Immature natural killer cell (primary cell): ENCODE measurements at regions not wholly inside any gene's neighbourhood (a gene's known extent, or its start where the extent isn't known, plus 50 kb on each side); places are given as distances from the start of the nearest gene placed in this dataset.
A peak's percentile ranks its signal among the peaks of the same experiment; 100 is the strongest.
"Not testable (repeated sequence)": the region's sequence is repeated elsewhere in the genome, so short reads cannot be mapped to it uniquely, and the experiment has no call there.

Source experiments
- DNase-seq, 3 donors: peaks; one replicate each; pipeline ENCODE4 v3.0.0; 2022; ENCODE audit warnings: mixed read lengths in 1 of 3
- H3K27ac Mint-ChIP-seq, 6 donors: one replicate each; pipeline ENCODE4 v1.8.0; 2020; ENCODE audit warnings: mixed read lengths in 6 of 6, mild to moderate bottlenecking in 5 of 6, inconsistent platforms in 4 of 6, moderate library complexity in 3 of 6
- H3K27me3 Mint-ChIP-seq, 3 donors: one replicate each; pipeline ENCODE4 v1.8.0; 2020 to 2021; ENCODE audit warnings: low read depth in 3 of 3, mild to moderate bottlenecking in 3 of 3, mixed read lengths in 3 of 3, moderate library complexity in 3 of 3, inconsistent platforms in 1 of 3
- H3K36me3 Mint-ChIP-seq, 3 donors: one replicate each; pipeline ENCODE4 v1.8.0; 2020; ENCODE audit warnings: mixed read lengths in 3 of 3, inconsistent platforms in 2 of 3, mild to moderate bottlenecking in 2 of 3
- H3K4me1 Mint-ChIP-seq, 2 donors: one replicate each; pipeline ENCODE4 v1.8.0; 2020; ENCODE audit warnings: inconsistent platforms in 2 of 2, mild to moderate bottlenecking in 2 of 2, mixed read lengths in 2 of 2, moderate library complexity in 1 of 2
- H3K4me3 Mint-ChIP-seq, 5 donors: one replicate each; pipeline ENCODE4 v1.8.0; 2020; ENCODE audit warnings: mild to moderate bottlenecking in 5 of 5, mixed read lengths in 5 of 5, inconsistent platforms in 3 of 5, moderate library complexity in 3 of 5
- H3K9me3 Mint-ChIP-seq, 6 donors: one replicate each; pipeline ENCODE4 v1.8.0; 2020; ENCODE audit warnings: mild to moderate bottlenecking in 6 of 6, mixed read lengths in 6 of 6, inconsistent platforms in 4 of 6, moderate library complexity in 3 of 6

- Mint-ChIP-seq H3K36me3 (no peaks in the 10 kb centered on the region), H3K9me3 (no peaks in the 10 kb centered on the region), H3K4me3 (no peak overlapping the region), H3K27me3 (peaks cover 0 to 6% (median 0%) of the 10 kb centered on the region in 3 donors), H3K4me1 (no peaks in the 10 kb centered on the region), H3K27ac (no peak overlapping the region)
- no peak for DNase-seq
Observed at GRCh38 chr7:24378871-24379616, 95.1 kb downstream of the NPY start.

DNA sequence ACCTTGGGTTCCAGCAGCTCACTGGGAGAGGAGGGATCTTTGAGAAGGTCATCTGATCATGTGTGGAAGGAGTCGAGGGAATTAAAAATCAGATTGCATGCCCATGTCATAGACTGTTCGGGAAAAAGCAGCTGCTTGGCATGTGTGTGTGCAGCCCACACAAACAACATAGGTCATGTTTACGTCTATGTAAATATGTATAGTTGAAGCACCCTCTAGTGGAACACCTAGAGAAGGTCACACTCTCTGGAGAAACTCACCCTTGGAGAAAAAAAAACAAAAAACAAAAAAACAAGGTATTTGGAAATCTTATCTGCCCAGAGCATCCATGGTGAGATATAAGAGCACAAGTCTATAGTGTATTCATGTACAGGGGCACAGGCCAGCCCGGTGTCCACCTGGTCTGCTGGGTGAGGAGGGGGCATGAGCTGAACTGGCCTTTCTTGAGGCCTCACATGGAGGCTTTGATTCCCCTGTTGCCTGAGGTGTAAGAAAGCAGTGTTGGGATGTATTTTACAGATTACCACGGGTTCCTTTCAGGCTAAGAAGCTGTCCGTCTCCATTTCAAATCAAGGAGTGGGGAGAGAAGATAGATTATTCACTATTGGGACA lies 98.0 kb downstream of the NPY start:
- no peaks in the 10 kb centered on the region for H3K9me3 Mint-ChIP-seq

GRCh38 chr7:24383055-24383454 lies 99.1 kb downstream of the NPY start:
- DNase-seq = no peak
- Mint-ChIP-seq H3K36me3 (no peaks in the 10 kb centered on the region), H3K4me1 (peaks cover 2 to 5% of the 10 kb centered on the region in 2 donors), H3K27ac (no peak overlapping the region), H3K9me3 (no peaks in the 10 kb centered on the region), H3K4me3 (no peak overlapping the region), H3K27me3 (peaks cover 0 to 3% (median 2%) of the 10 kb centered on the region in 3 donors)

More for the DNA sequence above, 98.0 kb downstream of the NPY start:
- Mint-ChIP-seq H3K36me3 (no peaks in the 10 kb centered on the region), H3K4me3 (no peak overlapping the region), H3K27ac (no peak overlapping the region), H3K27me3 (peaks cover 0 to 3% (median 2%) of the 10 kb centered on the region in 3 donors), H3K4me1 (peaks cover 2 to 5% of the 10 kb centered on the region in 2 donors)
- DNase-seq = peak in 1 of 3 donors; percentile 15

DNA sequence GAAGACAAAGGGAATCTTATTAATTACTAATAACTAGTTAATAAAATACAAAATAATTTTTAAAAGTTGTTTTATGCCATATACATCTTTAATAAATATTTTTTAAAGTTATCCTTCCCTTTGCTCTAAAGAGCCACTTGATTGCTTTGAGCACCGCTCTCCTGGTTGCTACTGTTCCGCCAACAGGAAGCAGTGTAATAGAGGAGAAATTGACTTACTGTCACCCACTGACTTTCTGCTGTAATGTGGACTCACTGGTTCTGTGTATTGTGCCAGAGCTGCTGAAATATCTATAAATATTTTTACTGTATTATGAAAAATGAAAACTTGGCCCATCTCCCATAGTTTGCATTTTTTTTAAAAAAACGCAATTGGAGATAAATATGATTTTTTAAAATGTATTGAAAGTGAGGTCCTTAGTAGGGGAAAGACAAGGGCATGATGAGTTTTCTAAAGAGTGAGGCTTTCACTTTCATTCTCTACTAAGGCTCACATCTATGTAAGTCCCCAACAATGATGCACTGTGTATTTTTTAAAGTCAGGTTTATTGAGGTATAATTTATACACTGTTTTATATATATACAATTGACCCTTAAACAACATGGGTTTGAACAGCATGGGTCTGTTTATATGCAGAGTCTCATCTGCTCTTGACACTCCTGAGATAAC lies 100.5 kb downstream of the NPY start:
- no peaks in the 10 kb centered on the region for H3K9me3 Mint-ChIP-seq
- no peaks in the 10 kb centered on the region for H3K36me3 Mint-ChIP-seq
- H3K27me3 Mint-ChIP-seq = peaks cover 0 to 3% (median 2%) of the 10 kb centered on the region in 3 donors
- H3K4me1 Mint-ChIP-seq = peaks cover 2 to 5% of the 10 kb centered on the region in 2 donors
- no peak overlapping the region for H3K27ac Mint-ChIP-seq
- DNase-seq = no peak
- peak overlapping the region in 4 of 5 donors; percentile 29 to 48 (median 44) for H3K4me3 Mint-ChIP-seq

DNA sequence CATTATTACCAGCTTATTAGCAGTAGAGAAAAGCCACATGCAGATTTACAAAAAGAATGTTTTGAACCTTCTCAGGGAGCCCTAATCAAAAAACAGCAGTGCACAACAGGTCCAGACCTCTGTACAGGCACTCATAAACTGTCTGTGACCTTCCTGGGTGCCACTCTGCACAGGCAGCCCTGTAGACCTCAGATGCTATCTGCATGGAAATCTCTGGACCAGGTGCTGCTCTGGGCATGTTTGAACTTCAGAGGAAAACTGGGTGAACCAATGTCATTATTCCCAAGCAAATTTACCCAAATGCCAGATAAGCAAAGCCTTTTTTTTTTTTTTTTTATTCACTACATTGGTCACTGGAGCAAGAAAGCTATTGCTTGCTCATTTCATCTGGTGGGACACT lies 104.2 kb downstream of the NPY start:
- Mint-ChIP-seq H3K36me3 (no peaks in the 10 kb centered on the region), H3K4me3 (no peak overlapping the region)

GRCh38 chr7:24390376-24391157 lies 106.6 kb downstream of the NPY start:
- no peaks in the 10 kb centered on the region for H3K4me1 Mint-ChIP-seq
- no peak overlapping the region for H3K4me3 Mint-ChIP-seq
- DNase-seq = no peak
- peaks cover 0 to 2% (median 2%) of the 10 kb centered on the region in 3 donors for H3K27me3 Mint-ChIP-seq
- H3K27ac Mint-ChIP-seq = no peak overlapping the region
- H3K36me3 Mint-ChIP-seq = no peaks in the 10 kb centered on the region
- peaks cover 0 to 2% (median 0%) of the 10 kb centered on the region in 6 donors for H3K9me3 Mint-ChIP-seq

More for the DNA sequence above, 104.2 kb downstream of the NPY start:
- Mint-ChIP-seq H3K27ac (no peak overlapping the region), H3K27me3 (peaks cover 0 to 4% (median 0%) of the 10 kb centered on the region in 3 donors), H3K9me3 (no peaks in the 10 kb centered on the region), H3K4me1 (peaks cover 2 to 5% of the 10 kb centered on the region in 2 donors)
- no peak for DNase-seq

DNA sequence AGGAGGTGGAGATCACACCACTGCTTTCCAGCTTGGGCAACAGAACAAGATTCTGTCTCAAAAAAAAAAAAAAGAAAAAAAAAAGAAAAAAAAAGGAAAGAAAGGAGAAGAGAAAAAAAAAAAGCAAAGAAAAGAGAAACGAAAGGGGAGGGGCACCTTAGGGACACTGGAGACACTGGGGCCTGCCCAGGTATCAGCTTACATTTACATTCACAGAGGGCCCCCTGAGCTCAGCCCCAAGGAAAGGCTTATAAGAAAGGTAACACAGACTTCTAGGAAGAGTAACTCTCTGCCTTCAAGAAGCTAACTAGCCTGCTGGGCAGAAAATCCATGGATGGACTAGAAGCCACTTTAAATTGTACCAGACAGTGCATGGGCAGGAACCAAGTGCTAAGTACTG lies 108.8 kb downstream of the NPY start:
- Mint-ChIP-seq H3K27ac (no peak overlapping the region), H3K36me3 (no peaks in the 10 kb centered on the region), H3K27me3 (peaks cover 0 to 5% (median 3%) of the 10 kb centered on the region in 3 donors), H3K4me3 (no peak overlapping the region), H3K4me1 (no peaks in the 10 kb centered on the region), H3K9me3 (peaks cover 0 to 2% (median 0%) of the 10 kb centered on the region in 6 donors)
- DNase-seq = no peak

- no peaks in the 10 kb centered on the region for H3K4me1 Mint-ChIP-seq
- H3K9me3 Mint-ChIP-seq = peaks cover 0 to 2% (median 0%) of the 10 kb centered on the region in 6 donors
- no peak overlapping the region for H3K27ac Mint-ChIP-seq
- no peak overlapping the region for H3K4me3 Mint-ChIP-seq
- peaks cover 0 to 5% (median 3%) of the 10 kb centered on the region in 3 donors for H3K27me3 Mint-ChIP-seq
- no peaks in the 10 kb centered on the region for H3K36me3 Mint-ChIP-seq
- no peak for DNase-seq
Observed at GRCh38 chr7:24395512-24395911, 111.5 kb downstream of the NPY start.

DNA sequence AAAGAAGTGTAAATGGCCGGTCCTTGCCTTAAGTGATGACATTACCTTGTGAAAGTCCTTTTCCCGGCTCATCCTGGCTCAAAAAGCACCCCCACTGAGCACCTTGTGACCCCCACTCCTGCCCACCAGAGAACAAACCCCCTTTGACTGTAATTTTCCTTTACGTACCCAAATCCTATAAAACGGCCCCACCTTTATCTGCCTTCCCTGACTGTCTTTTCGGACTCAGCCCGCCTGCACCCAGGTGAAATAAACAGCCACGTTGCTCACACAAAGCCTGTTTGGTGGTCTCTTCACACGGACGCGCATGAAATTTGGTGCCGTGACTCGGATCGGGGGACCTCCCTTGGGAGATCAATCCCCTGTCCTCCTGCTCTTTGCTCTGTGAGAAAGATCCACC lies 112.4 kb downstream of the NPY start:
- not testable (repeated sequence) for H3K4me1 Mint-ChIP-seq, H3K9me3 Mint-ChIP-seq, H3K27me3 Mint-ChIP-seq, H3K36me3 Mint-ChIP-seq, H3K27ac Mint-ChIP-seq, H3K4me3 Mint-ChIP-seq, DNase-seq

GRCh38 chr7:24401628-24402593 lies 117.9 kb downstream of the NPY start:
- H3K9me3 Mint-ChIP-seq = no peaks in the 10 kb centered on the region
- peaks cover 3 to 5% (median 3%) of the 10 kb centered on the region in 3 donors for H3K27me3 Mint-ChIP-seq
- H3K36me3 Mint-ChIP-seq = no peaks in the 10 kb centered on the region
- peaks cover 8 to 22% of the 10 kb centered on the region in 2 donors for H3K4me1 Mint-ChIP-seq
- peak overlapping the region in 1 of 5 donors; percentile 49 for H3K4me3 Mint-ChIP-seq
- no peak overlapping the region for H3K27ac Mint-ChIP-seq
- DNase-seq = peak; percentile 10 to 32 (median 22)

DNA sequence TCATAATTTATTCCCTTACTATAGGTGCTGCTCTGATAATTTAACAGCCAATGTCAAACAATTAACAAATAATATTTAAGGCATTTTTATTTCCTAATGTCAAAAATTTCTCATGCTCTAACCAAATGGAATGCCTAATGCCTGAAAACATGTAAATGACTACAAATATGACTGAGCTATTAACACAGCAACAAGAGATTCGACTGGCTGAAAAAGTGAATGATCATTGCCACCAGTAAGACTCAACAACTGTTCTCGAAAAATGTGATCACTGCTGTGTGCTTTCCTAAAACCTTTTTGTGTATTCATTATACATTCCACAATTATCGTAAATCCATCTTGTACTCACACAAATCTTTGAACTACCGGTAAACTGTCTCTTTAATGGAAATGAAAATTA lies 118.7 kb downstream of the NPY start:
- H3K9me3 Mint-ChIP-seq = no peaks in the 10 kb centered on the region
- no peaks in the 10 kb centered on the region for H3K36me3 Mint-ChIP-seq
- peaks cover 8 to 22% of the 10 kb centered on the region in 2 donors for H3K4me1 Mint-ChIP-seq
- H3K27ac Mint-ChIP-seq = no peak overlapping the region
- DNase-seq = no peak
- H3K27me3 Mint-ChIP-seq = peaks cover 2 to 4% (median 3%) of the 10 kb centered on the region in 3 donors
- no peak overlapping the region for H3K4me3 Mint-ChIP-seq

DNA sequence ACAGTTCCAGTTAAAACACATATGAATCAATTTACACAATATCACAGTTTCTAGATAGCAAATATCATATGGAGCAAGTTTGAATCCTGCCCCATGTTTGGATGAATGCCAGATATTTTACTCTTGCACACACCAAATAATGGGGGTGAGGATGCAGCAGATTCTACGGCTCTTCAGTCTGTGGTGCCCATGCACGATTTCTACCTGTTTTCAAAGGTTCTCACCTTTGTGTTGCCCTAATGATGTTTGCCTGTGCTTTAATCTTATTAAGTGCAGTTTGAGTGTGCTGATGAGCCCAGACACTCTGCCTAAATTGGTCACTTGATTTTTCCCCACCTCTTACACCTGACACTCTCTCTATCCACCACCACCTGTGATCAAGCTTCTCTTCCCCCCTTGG lies 119.6 kb downstream of the NPY start:
- H3K27me3 Mint-ChIP-seq = peaks cover 2 to 4% (median 3%) of the 10 kb centered on the region in 3 donors
- no peak for DNase-seq
- no peaks in the 10 kb centered on the region for H3K9me3 Mint-ChIP-seq
- no peak overlapping the region for H3K27ac Mint-ChIP-seq
- H3K4me3 Mint-ChIP-seq = no peak overlapping the region
- H3K36me3 Mint-ChIP-seq = no peaks in the 10 kb centered on the region
- peaks cover 8 to 22% of the 10 kb centered on the region in 2 donors for H3K4me1 Mint-ChIP-seq

DNA sequence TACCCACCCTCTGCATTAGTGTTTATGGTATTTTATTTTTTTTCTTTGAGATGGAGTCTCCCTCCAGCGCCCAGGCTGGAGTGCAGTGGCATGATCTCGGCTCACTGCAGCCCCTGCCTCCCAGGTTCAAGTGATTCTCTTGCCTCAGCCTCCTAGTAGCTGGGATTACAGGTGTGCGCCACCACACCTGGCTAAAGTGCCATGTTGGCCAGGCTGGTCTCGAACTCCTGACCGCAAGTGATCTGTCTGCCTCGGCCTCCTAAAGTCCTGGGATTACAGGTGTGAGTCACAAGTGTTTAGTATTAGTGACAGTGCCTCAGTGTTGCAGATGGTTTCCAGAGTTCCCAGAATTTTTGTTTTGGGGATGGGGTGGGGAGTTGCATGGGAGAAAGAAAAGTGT lies 120.3 kb downstream of the NPY start:
- Mint-ChIP-seq H3K27ac (no peak overlapping the region), H3K27me3 (peaks cover 2 to 6% (median 3%) of the 10 kb centered on the region in 3 donors), H3K4me3 (no peak overlapping the region), H3K4me1 (peaks cover 8 to 22% of the 10 kb centered on the region in 2 donors), H3K9me3 (no peaks in the 10 kb centered on the region), H3K36me3 (no peaks in the 10 kb centered on the region)
- DNase-seq = no peak
